Calu3 (cell line): ENCODE measurements at regions not wholly inside any gene's neighbourhood (a gene's known extent, or its start where the extent isn't known, plus 50 kb on each side); places are given as distances from the start of the nearest gene placed in this dataset.
"Not testable (repeated sequence)": the region's sequence is repeated elsewhere in the genome, so short reads cannot be mapped to it uniquely, and the experiment has no call there.

Experiments
- BruUV-seq: library from RNA; stranded (reverse); fragments of 400-500 nt; replicated peaks from 2 replicates; lab custom pipeline; 2021; lab: Mats Ljungman, UMichigan
- CTCF ChIA-PET: fragments of 300-600 bp; sonication (Branson Sonifier 250); formaldehyde crosslinking; loops from one replicate; lab custom pipeline; 2022; ENCODE audit warnings: antibody characterized with exemption; lab: Charles Lee
- DNase-seq: peaks from one replicate; pipeline ENCODE4 v3.0.0; 2022
- H3K27ac Mint-ChIP-seq: one replicate; pipeline ENCODE4 v1.8.0; 2022; ENCODE audit warnings: mixed read lengths; ENCODE audit not compliant: unreplicated experiment
- H3K27me3 Mint-ChIP-seq: one replicate; pipeline ENCODE4 v1.8.0; 2022; ENCODE audit warnings: mixed read lengths; ENCODE audit not compliant: unreplicated experiment
- H3K36me3 Mint-ChIP-seq: one replicate; pipeline ENCODE4 v1.8.0; 2022; ENCODE audit warnings: mild to moderate bottlenecking, moderate library complexity, mixed read lengths; ENCODE audit not compliant: insufficient read depth, unreplicated experiment
- H3K4me1 Mint-ChIP-seq: one replicate; pipeline ENCODE4 v1.8.0; 2022; ENCODE audit warnings: mild to moderate bottlenecking, low read depth, mixed read lengths; ENCODE audit not compliant: unreplicated experiment
- H3K4me3 Mint-ChIP-seq: one replicate; pipeline ENCODE4 v1.8.0; 2022; ENCODE audit warnings: mild to moderate bottlenecking, low read depth, moderate library complexity, mixed read lengths; ENCODE audit not compliant: unreplicated experiment
- H3K9me3 Mint-ChIP-seq: one replicate; pipeline ENCODE4 v1.8.0; 2022; ENCODE audit warnings: low read depth, mixed read lengths; ENCODE audit not compliant: unreplicated experiment
- CTCF ChIP-seq: fragments of 200-600 bp; IDR thresholded peaks from one replicate; pipeline ENCODE4 v1.8.0; 2022; ENCODE audit warnings: antibody characterized with exemption; ENCODE audit not compliant: unreplicated experiment
- intact Hi-C: fragments of 100-400 bp; cut with micrococcal nuclease; formaldehyde crosslinking; loops from one replicate; pipeline ENCODE4 v1.10.0; 2022; ENCODE audit not compliant: unreplicated experiment

- CTCF ChIA-PET = no interaction called here
- Mint-ChIP-seq H3K27ac (no peak overlapping the region), H3K27me3 (no peaks in the 10 kb centered on the region), H3K36me3 (no peaks in the 10 kb centered on the region), H3K4me1 (no peaks in the 10 kb centered on the region), H3K4me3 (no peak overlapping the region), H3K9me3 (no peaks in the 10 kb centered on the region)
- intact Hi-C loops = no loop called here
- no peak for DNase-seq
- TF ChIP-seq CTCF = no peak
- BruUV-seq = no TSS peak
These were observed 552.0 kb upstream of the ST8SIA4 start for GRCh38 chr5:101455048-101455447.

GRCh38 chr5:101442281-101442680 is 539.2 kb upstream of the ST8SIA4 start:
- H3K27ac Mint-ChIP-seq, H3K9me3 Mint-ChIP-seq, intact Hi-C loops, H3K36me3 Mint-ChIP-seq, H3K4me1 Mint-ChIP-seq, H3K27me3 Mint-ChIP-seq, CTCF ChIA-PET, H3K4me3 Mint-ChIP-seq, DNase-seq, BruUV-seq: not testable (repeated sequence)

GRCh38 chr5:101440173-101440572 is 537.1 kb upstream of the ST8SIA4 start:
- intact Hi-C loops = no loop called here
- no peak for DNase-seq
- BruUV-seq = no TSS peak
- no peak for TF ChIP-seq CTCF
- Mint-ChIP-seq H3K4me3 (no peak overlapping the region), H3K27ac (no peak overlapping the region), H3K36me3 (no peaks in the 10 kb centered on the region), H3K4me1 (no peaks in the 10 kb centered on the region), H3K27me3 (no peaks in the 10 kb centered on the region), H3K9me3 (peaks cover 5% of the 10 kb centered on the region)
- CTCF ChIA-PET = no interaction called here

- Mint-ChIP-seq H3K27me3 (no peaks in the 10 kb centered on the region), H3K4me1 (no peaks in the 10 kb centered on the region), H3K36me3 (no peaks in the 10 kb centered on the region), H3K4me3 (no peak overlapping the region), H3K9me3 (no peaks in the 10 kb centered on the region), H3K27ac (no peak overlapping the region)
- TF ChIP-seq CTCF = no peak
- CTCF ChIA-PET = no interaction called here
- BruUV-seq = no TSS peak
- no peak for DNase-seq
- intact Hi-C loops = no loop called here
These were observed 534.3 kb upstream of the ST8SIA4 start for GRCh38 chr5:101437351-101437750.

GRCh38 chr5:101435768-101436167 is 532.7 kb upstream of the ST8SIA4 start:
- no peaks in the 10 kb centered on the region for H3K9me3 Mint-ChIP-seq
- CTCF ChIA-PET = no interaction called here
- H3K27ac Mint-ChIP-seq = no peak overlapping the region
- no peak overlapping the region for H3K4me3 Mint-ChIP-seq
- no peaks in the 10 kb centered on the region for H3K36me3 Mint-ChIP-seq
- no peaks in the 10 kb centered on the region for H3K4me1 Mint-ChIP-seq
- intact Hi-C loops = no loop called here
- DNase-seq = no peak
- no TSS peak for BruUV-seq
- TF ChIP-seq CTCF = no peak
- H3K27me3 Mint-ChIP-seq = no peaks in the 10 kb centered on the region
